Mesothelial cell of epicardium (in vitro differentiated cells): ENCODE measurements at regions not wholly inside any gene's neighbourhood (a gene's known extent, or its start where the extent isn't known, plus 50 kb on each side); places are given as distances from the start of the nearest gene placed in this dataset.

ENCODE experiments used
- DNase-seq, 2 experiments: peaks; one replicate each; pipeline ENCODE4 v3.0.0; 2021; ENCODE audit warnings: low spot score in 2 of 2; ENCODE audit not compliant: unreplicated experiment in 2 of 2
- H3K27ac Mint-ChIP-seq: 2 replicates; pipeline ENCODE4 v1.8.0; 2021; ENCODE audit warnings: mixed read lengths
- H3K27me3 Mint-ChIP-seq: 2 replicates; pipeline ENCODE4 v1.8.0; 2021; ENCODE audit warnings: low read depth, mixed read lengths
- H3K36me3 Mint-ChIP-seq: 2 replicates; pipeline ENCODE4 v1.8.0; 2021; ENCODE audit warnings: mixed read lengths
- H3K4me1 Mint-ChIP-seq: 2 replicates; pipeline ENCODE4 v1.8.0; 2021; ENCODE audit warnings: mixed read lengths
- H3K4me3 Mint-ChIP-seq: 2 replicates; pipeline ENCODE4 v1.8.0; 2021; ENCODE audit warnings: mild to moderate bottlenecking, moderate library complexity, mixed read lengths
- H3K9me3 Mint-ChIP-seq: 2 replicates; pipeline ENCODE4 v1.8.0; 2021; ENCODE audit warnings: mixed read lengths
- TF ChIP-seq, protein P1 (sequence below): fragments of 200-600 bp; sonication (generic); IDR thresholded peaks from one replicate; pipeline ENCODE4 v1.5.0; 2021; ENCODE audit warnings: antibody characterized with exemption; ENCODE audit not compliant: unreplicated experiment

GRCh38 chr7:156206174-156206573, 393.9 kb upstream of the SHH start:
- Mint-ChIP-seq H3K9me3 (no peaks in the 10 kb centered on the region), H3K27me3 (peaks cover 4% of the 10 kb centered on the region), H3K4me3 (no peak overlapping the region), H3K27ac (no peak overlapping the region), H3K4me1 (peaks cover 9% of the 10 kb centered on the region), H3K36me3 (no peaks in the 10 kb centered on the region)
- DNase-seq: no peak
- TF ChIP-seq, protein P1, sequence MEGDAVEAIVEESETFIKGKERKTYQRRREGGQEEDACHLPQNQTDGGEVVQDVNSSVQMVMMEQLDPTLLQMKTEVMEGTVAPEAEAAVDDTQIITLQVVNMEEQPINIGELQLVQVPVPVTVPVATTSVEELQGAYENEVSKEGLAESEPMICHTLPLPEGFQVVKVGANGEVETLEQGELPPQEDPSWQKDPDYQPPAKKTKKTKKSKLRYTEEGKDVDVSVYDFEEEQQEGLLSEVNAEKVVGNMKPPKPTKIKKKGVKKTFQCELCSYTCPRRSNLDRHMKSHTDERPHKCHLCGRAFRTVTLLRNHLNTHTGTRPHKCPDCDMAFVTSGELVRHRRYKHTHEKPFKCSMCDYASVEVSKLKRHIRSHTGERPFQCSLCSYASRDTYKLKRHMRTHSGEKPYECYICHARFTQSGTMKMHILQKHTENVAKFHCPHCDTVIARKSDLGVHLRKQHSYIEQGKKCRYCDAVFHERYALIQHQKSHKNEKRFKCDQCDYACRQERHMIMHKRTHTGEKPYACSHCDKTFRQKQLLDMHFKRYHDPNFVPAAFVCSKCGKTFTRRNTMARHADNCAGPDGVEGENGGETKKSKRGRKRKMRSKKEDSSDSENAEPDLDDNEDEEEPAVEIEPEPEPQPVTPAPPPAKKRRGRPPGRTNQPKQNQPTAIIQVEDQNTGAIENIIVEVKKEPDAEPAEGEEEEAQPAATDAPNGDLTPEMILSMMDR: no peak

GRCh38 chr7:156204820-156205219, 392.6 kb upstream of the SHH start:
- H3K27me3 Mint-ChIP-seq: peaks cover 4% of the 10 kb centered on the region
- H3K9me3 Mint-ChIP-seq: no peaks in the 10 kb centered on the region
- no peak overlapping the region for H3K4me3 Mint-ChIP-seq
- TF ChIP-seq, protein P1: no peak
- no peaks in the 10 kb centered on the region for H3K36me3 Mint-ChIP-seq
- H3K4me1 Mint-ChIP-seq: peaks cover 9% of the 10 kb centered on the region
- DNase-seq: no peak
- H3K27ac Mint-ChIP-seq: no peak overlapping the region

GRCh38 chr7:156203923-156204322, 391.7 kb upstream of the SHH start:
- H3K27me3 Mint-ChIP-seq: no peaks in the 10 kb centered on the region
- H3K27ac Mint-ChIP-seq: no peak overlapping the region
- TF ChIP-seq, protein P1: no peak
- no peak for DNase-seq
- peaks cover 9% of the 10 kb centered on the region for H3K4me1 Mint-ChIP-seq
- H3K9me3 Mint-ChIP-seq: no peaks in the 10 kb centered on the region
- no peaks in the 10 kb centered on the region for H3K36me3 Mint-ChIP-seq
- no peak overlapping the region for H3K4me3 Mint-ChIP-seq

GRCh38 chr7:156198277-156198676, 386.0 kb upstream of the SHH start:
- H3K9me3 Mint-ChIP-seq: no peaks in the 10 kb centered on the region
- DNase-seq: no peak
- H3K36me3 Mint-ChIP-seq: no peaks in the 10 kb centered on the region
- no peak overlapping the region for H3K27ac Mint-ChIP-seq
- peaks cover 9% of the 10 kb centered on the region for H3K27me3 Mint-ChIP-seq
- H3K4me3 Mint-ChIP-seq: no peak overlapping the region
- TF ChIP-seq, protein P1: no peak
- peaks cover 9% of the 10 kb centered on the region for H3K4me1 Mint-ChIP-seq

DNA sequence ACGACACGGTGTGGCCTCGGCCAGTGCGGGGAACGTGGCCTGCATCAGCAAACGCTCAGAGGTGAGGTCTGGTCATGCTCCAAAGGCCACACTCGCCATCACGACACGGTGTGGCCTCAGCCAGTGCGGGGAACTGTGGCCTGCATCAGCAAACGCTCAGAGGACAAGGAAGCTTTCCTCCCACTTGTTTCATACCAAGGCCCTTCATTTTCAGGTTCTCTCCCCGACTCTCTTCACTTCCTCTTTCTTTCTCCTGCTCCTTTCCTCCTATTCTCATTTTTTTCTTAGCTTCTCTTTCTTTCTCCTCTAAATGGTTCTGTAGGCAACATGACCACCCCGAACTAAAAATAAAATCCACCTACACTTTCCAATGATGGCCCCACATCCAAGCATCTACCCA, 384.4 kb upstream of the SHH start:
- H3K27me3 Mint-ChIP-seq: peaks cover 9% of the 10 kb centered on the region
- no peaks in the 10 kb centered on the region for H3K36me3 Mint-ChIP-seq
- H3K4me3 Mint-ChIP-seq: no peak overlapping the region
- H3K27ac Mint-ChIP-seq: no peak overlapping the region
- H3K4me1 Mint-ChIP-seq: no peaks in the 10 kb centered on the region
- TF ChIP-seq, protein P1: no peak
- H3K9me3 Mint-ChIP-seq: no peaks in the 10 kb centered on the region
- no peak for DNase-seq

- Mint-ChIP-seq H3K4me3 (no peak overlapping the region), H3K4me1 (no peaks in the 10 kb centered on the region), H3K9me3 (peaks cover 2% of the 10 kb centered on the region), H3K27me3 (peaks cover 9% of the 10 kb centered on the region), H3K36me3 (no peaks in the 10 kb centered on the region), H3K27ac (no peak overlapping the region)
- no peak for DNase-seq
- TF ChIP-seq, protein P1: no peak
Measured at GRCh38 chr7:156195276-156195675, 383.0 kb upstream of the SHH start.
